HFF-Myc (cell line): ENCODE measurements at regions not wholly inside any gene's neighbourhood (a gene's known extent, or its start where the extent isn't known, plus 50 kb on each side); places are given as distances from the start of the nearest gene placed in this dataset.

Experiments
- DNase-seq: peaks from one replicate; pipeline ENCODE4 v3.0.0-alpha.2; 2011; ENCODE audit warnings: low read depth; ENCODE audit errors: extremely low read depth
- H3K4me3 ChIP-seq: replicated peaks from 2 replicates; pipeline ENCODE4 v1.5.1; 2011; ENCODE audit warnings: low read depth, mild to moderate bottlenecking, control low read depth, low read length
- CTCF ChIP-seq: IDR thresholded peaks from 2 replicates; pipeline ENCODE4 v1.5.1; 2012; ENCODE audit warnings: mild to moderate bottlenecking, low read depth, low read length, control low read depth; ENCODE audit errors: missing control alignments

- DNase-seq: no peak
- H3K4me3 ChIP-seq: no peak overlapping the region
- no peak for TF ChIP-seq CTCF
Observed at GRCh38 chr18:28398471-28398870, 221.5 kb upstream of the CDH2 start.

DNA sequence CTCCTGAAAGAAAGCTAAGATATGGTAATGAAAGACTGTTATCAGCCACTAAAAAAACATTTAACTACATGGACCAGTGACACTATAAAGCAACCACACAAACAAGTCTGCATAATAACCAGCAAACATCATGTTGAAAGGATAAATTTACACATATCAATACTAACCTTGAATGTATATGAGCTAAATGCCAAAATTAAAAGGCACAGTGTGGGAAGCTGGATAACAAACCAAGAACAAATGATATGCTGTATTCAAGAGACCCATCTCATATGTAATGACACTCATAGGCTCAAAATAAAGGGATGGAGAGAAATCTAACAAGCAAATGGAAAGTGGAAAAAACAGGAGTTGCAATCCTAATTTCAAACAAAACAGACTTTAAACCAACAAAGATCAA is 213.1 kb upstream of the CDH2 start:
- no peak for TF ChIP-seq CTCF
- no peak overlapping the region for H3K4me3 ChIP-seq
- DNase-seq: no peak

- H3K4me3 ChIP-seq: no peak overlapping the region
- no peak for DNase-seq
- TF ChIP-seq CTCF: no peak
Observed at GRCh38 chr18:28382215-28382879, 205.4 kb upstream of the CDH2 start.

DNA sequence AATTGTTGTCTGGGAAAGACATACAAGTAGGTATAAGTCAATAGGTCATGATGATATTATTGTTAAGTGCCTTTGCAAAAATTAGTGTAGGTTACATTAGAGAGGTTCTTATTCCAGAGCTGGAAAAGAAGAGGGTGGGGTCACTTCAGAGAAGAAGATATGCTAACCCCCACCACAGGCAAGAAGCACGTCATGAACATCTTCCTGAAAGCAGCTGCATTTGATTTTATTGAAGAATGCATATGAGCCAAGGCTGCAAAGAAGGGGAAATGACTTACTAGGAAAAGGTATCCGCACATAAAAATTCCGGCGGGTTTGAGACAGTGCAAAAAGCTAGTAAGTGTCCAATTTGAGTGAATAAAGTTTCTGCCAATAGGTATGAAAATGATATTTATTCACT is 195.3 kb upstream of the CDH2 start:
- peak; percentile 39 for DNase-seq
- TF ChIP-seq CTCF: no peak

GRCh38 chr18:28366676-28367075 is 189.7 kb upstream of the CDH2 start:
- no peak overlapping the region for H3K4me3 ChIP-seq
- no peak for DNase-seq
- no peak for TF ChIP-seq CTCF

More for the DNA sequence above, 195.3 kb upstream of the CDH2 start:
- no peak overlapping the region for H3K4me3 ChIP-seq

GRCh38 chr18:28365411-28365831 is 188.5 kb upstream of the CDH2 start:
- DNase-seq: no peak
- no peak overlapping the region for H3K4me3 ChIP-seq
- no peak for TF ChIP-seq CTCF

- TF ChIP-seq CTCF: no peak
Observed at GRCh38 chr18:28363124-28363523, 186.2 kb upstream of the CDH2 start.

More at GRCh38 chr18:28363124-28363523, 186.2 kb upstream of the CDH2 start:
- no peak for DNase-seq
- H3K4me3 ChIP-seq: no peak overlapping the region
